Testis (tissue), 2 donors: ENCODE measurements at regions not wholly inside any gene's neighbourhood (a gene's known extent, or its start where the extent isn't known, plus 50 kb on each side); places are given as distances from the start of the nearest gene placed in this dataset.

Source experiments
- DNase-seq: peaks from one replicate; pipeline ENCODE4 v3.0.0-alpha.2; 2019
- H3K27ac ChIP-seq, 2 donors: fragments of 200-600 bp; sonication (generic); one replicate each; pipeline ENCODE4 v1.5.1; 2019
- H3K27me3 ChIP-seq: fragments of 200-600 bp; sonication (generic); one replicate; pipeline ENCODE4 v1.5.1; 2019
- H3K36me3 ChIP-seq: fragments of 200-600 bp; sonication (generic); one replicate; pipeline ENCODE4 v1.5.1; 2017; ENCODE audit warnings: low read depth; ENCODE audit errors: missing control alignments
- H3K4me1 ChIP-seq: fragments of 200-600 bp; sonication (generic); one replicate; pipeline ENCODE4 v1.5.1; 2019
- H3K4me3 ChIP-seq, 2 donors: fragments of 200-600 bp; sonication (generic); one replicate each; pipeline ENCODE4 v1.5.1; 2017 to 2019
- H3K9me3 ChIP-seq: fragments of 200-600 bp; sonication (generic); one replicate; pipeline ENCODE4 v1.5.1; 2017
- POLR2A ChIP-seq: fragments of 450-650 bp; IDR thresholded peaks from one replicate; pipeline ENCODE4 v1.6.1; 2017; ENCODE audit warnings: antibody characterized with exemption, mild to moderate bottlenecking, moderate library complexity
- WGBS, 2 donors: methylation state at CpG; one replicate each; pipeline ENCODE4 v1.1.5; 2018; 5-methylcytosine and 5-hydroxymethylcytosine counted together
- intact Hi-C: fragments of 100-400 bp; cut with DNase I; formaldehyde crosslinking; loops from one replicate; pipeline ENCODE4 v1.15.1; 2023; ENCODE audit warnings: low total_unique reads
- TF ChIP-seq, protein P1 (sequence below), 3 experiments: fragments of 450-650 bp in 2 of 3; fragments of 200-600 bp in 1 of 3; sonication (generic) in 1 of 3; IDR thresholded peaks; one replicate each; pipeline ENCODE4 v1.5.1; 2016 to 2019; ENCODE audit warnings: antibody characterized with exemption in 3 of 3, mild to moderate bottlenecking in 2 of 3, moderate library complexity in 1 of 3

DNA sequence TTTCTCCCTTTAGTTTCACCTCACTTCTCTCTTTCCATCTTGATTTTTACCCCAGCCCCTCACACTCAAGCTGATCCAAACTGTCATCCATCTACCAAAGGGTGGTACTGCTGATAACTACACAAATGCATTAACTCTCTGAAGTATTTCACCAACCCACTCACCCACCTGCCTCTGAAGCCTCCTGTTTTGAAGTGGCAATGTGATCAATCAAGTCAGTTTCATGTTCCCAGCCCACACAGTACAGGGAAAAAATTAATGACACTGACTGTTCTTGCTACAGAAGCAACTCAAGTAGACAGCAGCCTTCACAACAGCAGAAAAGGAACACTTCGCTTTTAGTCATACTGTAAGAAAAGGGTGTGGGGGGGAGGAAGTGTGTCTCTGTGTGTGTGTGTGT lies 183.0 kb upstream of the NOCT start:
- TF ChIP-seq, protein P1, sequence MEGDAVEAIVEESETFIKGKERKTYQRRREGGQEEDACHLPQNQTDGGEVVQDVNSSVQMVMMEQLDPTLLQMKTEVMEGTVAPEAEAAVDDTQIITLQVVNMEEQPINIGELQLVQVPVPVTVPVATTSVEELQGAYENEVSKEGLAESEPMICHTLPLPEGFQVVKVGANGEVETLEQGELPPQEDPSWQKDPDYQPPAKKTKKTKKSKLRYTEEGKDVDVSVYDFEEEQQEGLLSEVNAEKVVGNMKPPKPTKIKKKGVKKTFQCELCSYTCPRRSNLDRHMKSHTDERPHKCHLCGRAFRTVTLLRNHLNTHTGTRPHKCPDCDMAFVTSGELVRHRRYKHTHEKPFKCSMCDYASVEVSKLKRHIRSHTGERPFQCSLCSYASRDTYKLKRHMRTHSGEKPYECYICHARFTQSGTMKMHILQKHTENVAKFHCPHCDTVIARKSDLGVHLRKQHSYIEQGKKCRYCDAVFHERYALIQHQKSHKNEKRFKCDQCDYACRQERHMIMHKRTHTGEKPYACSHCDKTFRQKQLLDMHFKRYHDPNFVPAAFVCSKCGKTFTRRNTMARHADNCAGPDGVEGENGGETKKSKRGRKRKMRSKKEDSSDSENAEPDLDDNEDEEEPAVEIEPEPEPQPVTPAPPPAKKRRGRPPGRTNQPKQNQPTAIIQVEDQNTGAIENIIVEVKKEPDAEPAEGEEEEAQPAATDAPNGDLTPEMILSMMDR (IDR thresholded peaks at IDR 0.05), result no peak
- no peak for TF ChIP-seq POLR2A
- H3K9me3 ChIP-seq, result no peaks in the 10 kb centered on the region
- H3K36me3 ChIP-seq, result no peaks in the 10 kb centered on the region
- 77 to 88% methylated on average over 1 of the region's 1 CpG for WGBS, 2 donors
- H3K4me3 ChIP-seq, result no peak overlapping the region
- no peaks in the 10 kb centered on the region for H3K27me3 ChIP-seq
- DNase-seq, result no peak
- H3K27ac ChIP-seq, result no peak overlapping the region
- H3K4me1 ChIP-seq, result no peaks in the 10 kb centered on the region
- intact Hi-C loops, result no loop called here

DNA sequence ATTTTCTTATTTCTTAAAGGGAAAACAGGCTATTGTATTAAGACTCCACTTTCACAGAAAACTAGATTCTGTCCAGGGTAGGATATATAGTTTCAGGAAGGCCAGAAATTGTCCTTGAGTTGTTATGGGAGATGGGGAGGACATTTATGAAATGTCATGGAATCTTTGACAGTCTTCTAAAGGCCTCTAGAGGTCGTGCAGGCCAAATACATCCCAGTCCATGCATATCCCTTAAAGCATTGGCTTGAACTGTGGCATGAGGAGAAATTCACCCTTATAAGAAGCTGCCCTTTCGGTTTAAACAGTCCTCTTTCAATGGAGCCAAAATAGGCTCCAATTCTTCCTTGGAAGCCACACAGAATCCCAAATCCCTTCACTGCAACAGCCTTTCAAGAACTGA lies 183.6 kb upstream of the NOCT start:
- intact Hi-C loops, result no loop called here
- H3K4me1 ChIP-seq, result no peaks in the 10 kb centered on the region
- H3K9me3 ChIP-seq, result no peaks in the 10 kb centered on the region
- H3K36me3 ChIP-seq, result no peaks in the 10 kb centered on the region
- no peak for DNase-seq
- TF ChIP-seq POLR2A, result no peak
- TF ChIP-seq, protein P1 (IDR thresholded peaks at IDR 0.05), result no peak
- 80 to 86% methylated on average over 2 of the region's 2 CpGs for WGBS, 2 donors
- no peak overlapping the region for H3K27ac ChIP-seq
- no peak overlapping the region for H3K4me3 ChIP-seq
- no peaks in the 10 kb centered on the region for H3K27me3 ChIP-seq

DNA sequence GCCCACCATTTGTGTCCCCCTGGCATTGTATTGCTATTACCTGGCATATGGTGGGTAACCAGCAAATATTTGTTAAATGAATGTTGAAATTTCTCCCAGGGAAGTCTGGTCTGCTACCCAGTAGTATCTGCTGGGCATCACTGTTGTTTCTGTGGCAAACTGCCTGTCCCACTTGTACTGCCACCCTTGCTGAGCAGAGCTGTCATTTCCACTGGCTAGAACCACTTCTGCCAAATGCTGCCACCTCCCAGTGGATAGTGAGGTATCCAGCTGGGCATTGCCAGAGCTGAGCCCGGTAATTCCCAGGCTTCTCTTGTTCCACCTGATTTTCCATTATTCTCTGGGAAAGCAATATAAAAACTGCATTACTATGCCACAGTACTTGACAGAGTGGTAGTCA lies 186.7 kb upstream of the NOCT start:
- H3K36me3 ChIP-seq, result no peaks in the 10 kb centered on the region

DNA sequence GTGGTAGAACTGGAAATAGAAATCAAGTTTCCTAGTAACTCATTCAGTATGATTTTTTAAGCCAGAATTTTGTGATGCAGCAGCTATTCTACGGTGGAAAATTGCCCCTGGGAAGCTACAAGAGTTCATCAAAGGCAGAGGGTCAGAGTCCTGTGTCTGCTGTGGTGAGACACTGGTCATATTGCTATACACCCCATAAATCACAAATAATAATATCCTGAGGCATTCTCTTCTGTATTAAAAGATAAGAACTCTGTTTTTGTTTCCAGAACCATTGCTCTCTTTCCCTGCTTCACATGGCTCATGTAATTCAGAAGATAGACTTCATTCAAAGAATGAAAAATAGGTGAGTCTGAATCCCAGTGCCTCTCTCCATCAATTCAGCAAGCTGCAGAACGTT lies 188.8 kb upstream of the NOCT start:
- Histone ChIP-seq H3K27ac (no peak overlapping the region), H3K36me3 (no peaks in the 10 kb centered on the region), H3K9me3 (no peaks in the 10 kb centered on the region), H3K4me3 (no peak overlapping the region), H3K4me1 (peaks cover 10% of the 10 kb centered on the region), H3K27me3 (no peaks in the 10 kb centered on the region)
- no peak for DNase-seq
- WGBS, 2 donors, result 33 to 41% methylated on average over 2 of the region's 2 CpGs
- TF ChIP-seq, protein P1 (IDR thresholded peaks at IDR 0.05), result no peak
- TF ChIP-seq POLR2A, result no peak
- intact Hi-C loops, result no loop called here

More for the DNA sequence above, 186.7 kb upstream of the NOCT start:
- TF ChIP-seq POLR2A, result no peak
- TF ChIP-seq, protein P1 (IDR thresholded peaks at IDR 0.05), result no peak
- Histone ChIP-seq H3K27ac (no peak overlapping the region), H3K4me1 (peaks cover 2% of the 10 kb centered on the region), H3K27me3 (no peaks in the 10 kb centered on the region), H3K9me3 (no peaks in the 10 kb centered on the region), H3K4me3 (no peak overlapping the region)
- no peak for DNase-seq
- 93 to 100% methylated on average over 1 of the region's 1 CpG for WGBS, 2 donors
- intact Hi-C loops, result no loop called here

DNA sequence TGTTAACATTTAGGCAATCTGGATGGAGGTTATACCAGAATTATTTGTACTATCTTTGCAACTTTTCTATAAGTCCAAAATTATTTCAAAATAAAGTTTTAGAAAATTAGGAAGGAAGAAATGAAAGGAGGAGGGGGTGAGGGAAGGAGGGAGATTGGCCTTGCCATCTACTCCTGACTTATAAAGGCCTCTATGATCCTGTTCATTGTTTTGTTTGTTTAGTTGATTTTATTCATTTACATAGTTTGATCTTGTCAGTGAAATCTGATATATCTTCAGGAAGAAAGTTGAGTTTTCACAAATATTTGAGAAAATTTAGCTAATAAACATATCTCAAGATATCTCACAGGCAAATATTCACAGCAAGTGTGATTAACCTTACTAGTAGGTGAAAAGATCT lies 189.3 kb upstream of the NOCT start:
- no peak for DNase-seq
- intact Hi-C loops, result no loop called here
- Histone ChIP-seq H3K4me1 (peaks cover 10% of the 10 kb centered on the region), H3K27ac (no peak overlapping the region), H3K27me3 (no peaks in the 10 kb centered on the region), H3K36me3 (no peaks in the 10 kb centered on the region), H3K9me3 (no peaks in the 10 kb centered on the region), H3K4me3 (no peak overlapping the region)
- TF ChIP-seq POLR2A, result no peak
- TF ChIP-seq, protein P1 (IDR thresholded peaks at IDR 0.05), result no peak
